Gastroesophageal sphincter (tissue), 4 donors: ENCODE measurements at regions not wholly inside any gene's neighbourhood (a gene's known extent, or its start where the extent isn't known, plus 50 kb on each side); places are given as distances from the start of the nearest gene placed in this dataset.

ENCODE experiments used
- ATAC-seq: fragments of 150-250 bp; one replicate; pipeline ENCODE4 v1.9.1; 2016; ENCODE audit warnings: mild to moderate bottlenecking, moderate library complexity
- H3K27ac ChIP-seq, 4 donors: fragments of 200-600 bp; sonication (generic) in 3 of 4; 1 replicate in 3 of 4; 2 replicates in 1 of 4; pipeline ENCODE4 v1.5.1; 2016 to 2019
- H3K27me3 ChIP-seq: fragments of 200-600 bp; sonication (generic); one replicate; pipeline ENCODE4 v1.5.1; 2019
- H3K36me3 ChIP-seq, 2 donors: fragments of 200-600 bp; sonication (generic); one replicate each; pipeline ENCODE4 v1.5.1; 2019; ENCODE audit warnings: control low read depth in 1 of 2
- H3K4me1 ChIP-seq, 3 donors: fragments of 200-600 bp; sonication (generic); 1 replicate in 2 of 3; 2 replicates in 1 of 3; pipeline ENCODE4 v1.5.1; 2016 to 2019; ENCODE audit warnings: control low read depth in 2 of 3
- H3K4me3 ChIP-seq, 2 donors: fragments of 200-600 bp; sonication (generic); one replicate each; pipeline ENCODE4 v1.5.1; 2019; ENCODE audit warnings: mild to moderate bottlenecking in 1 of 2, moderate library complexity in 1 of 2
- H3K9me3 ChIP-seq, 3 donors: fragments of 200-600 bp; sonication (generic); one replicate each; pipeline ENCODE4 v1.5.1; 2017 to 2019; ENCODE audit warnings: control low read depth in 2 of 3
- CTCF ChIP-seq, 4 experiments: fragments of 200-600 bp in 2 of 4; fragments of 450-650 bp in 2 of 4; sonication (generic) in 1 of 4; IDR thresholded peaks; one replicate each; pipeline ENCODE4 v1.5.1; 2017 to 2019; ENCODE audit warnings: antibody characterized with exemption in 4 of 4, mild to moderate bottlenecking in 2 of 4, moderate library complexity in 2 of 4
- EP300 ChIP-seq: sonication (generic); formaldehyde crosslinking; IDR thresholded peaks from one replicate; pipeline ENCODE4 v1.6.1; 2017; ENCODE audit warnings: antibody characterized with exemption, mild to moderate bottlenecking
- POLR2A ChIP-seq, 2 donors: fragments of 450-650 bp; IDR thresholded peaks; one replicate each; pipeline ENCODE4 v1.6.1; 2017; ENCODE audit warnings: antibody characterized with exemption in 2 of 2, mild to moderate bottlenecking in 2 of 2, moderate library complexity in 1 of 2
- POLR2AphosphoS5 ChIP-seq: sonication (generic); formaldehyde crosslinking; IDR thresholded peaks from one replicate; pipeline ENCODE4 v1.6.1; 2017; ENCODE audit warnings: antibody characterized with exemption
- WGBS, 2 donors: methylation state at CpG; one replicate each; pipeline ENCODE4 v1.1.5; 2018; ENCODE audit warnings: low coverage in 1 of 2; 5-methylcytosine and 5-hydroxymethylcytosine counted together

- Histone ChIP-seq H3K4me1 (peaks cover 0 to 19% (median 0%) of the 10 kb centered on the region in 3 donors), H3K27ac (no peak overlapping the region), H3K27me3 (peaks cover 13% of the 10 kb centered on the region), H3K36me3 (no peaks in the 10 kb centered on the region), H3K4me3 (no peak overlapping the region), H3K9me3 (no peaks in the 10 kb centered on the region)
- 64 to 67% methylated on average over 6 of the region's 6 CpGs for WGBS, 2 donors
- TF ChIP-seq POLR2AphosphoS5 (no peak), CTCF (IDR thresholded peaks at IDR 0.05) (no peak), EP300 (no peak), POLR2A (IDR thresholded peaks at IDR 0.05) (no peak)
- no peak for ATAC-seq
Observed at GRCh38 chr15:60124460-60125070, 120.5 kb downstream of the FOXB1 start.

- Histone ChIP-seq H3K27ac (no peak overlapping the region), H3K27me3 (peaks cover 6% of the 10 kb centered on the region), H3K9me3 (no peaks in the 10 kb centered on the region), H3K4me3 (no peak overlapping the region), H3K4me1 (peaks cover 0 to 19% (median 0%) of the 10 kb centered on the region in 3 donors), H3K36me3 (no peaks in the 10 kb centered on the region)
- 51 to 57% methylated on average over 5 to 7 of the region's 7 CpGs for WGBS, 2 donors
- TF ChIP-seq CTCF (IDR thresholded peaks at IDR 0.05) (no peak), EP300 (no peak), POLR2AphosphoS5 (no peak), POLR2A (IDR thresholded peaks at IDR 0.05) (no peak)
- no peak for ATAC-seq
Observed at GRCh38 chr15:60125334-60125733, 121.2 kb downstream of the FOXB1 start.

GRCh38 chr15:60126200-60126599 is 122.1 kb downstream of the FOXB1 start:
- TF ChIP-seq CTCF (IDR thresholded peaks at IDR 0.05) (no peak), POLR2A (IDR thresholded peaks at IDR 0.05) (no peak), EP300 (no peak), POLR2AphosphoS5 (no peak)
- ATAC-seq: no peak
- H3K9me3 ChIP-seq: no peaks in the 10 kb centered on the region
- H3K27ac ChIP-seq: no peak overlapping the region
- peaks cover 0 to 19% (median 0%) of the 10 kb centered on the region in 3 donors for H3K4me1 ChIP-seq
- H3K4me3 ChIP-seq: no peak overlapping the region
- 87% methylated on average over 2 to 4 of the region's 4 CpGs for WGBS, 2 donors
- H3K27me3 ChIP-seq: peaks cover 4% of the 10 kb centered on the region
- H3K36me3 ChIP-seq: no peaks in the 10 kb centered on the region

- no peak overlapping the region for H3K4me3 ChIP-seq
- WGBS, 2 donors: 85% methylated on average over 5 of the region's 5 CpGs
- H3K9me3 ChIP-seq: no peaks in the 10 kb centered on the region
- no peak for ATAC-seq
- peaks cover 0 to 19% (median 0%) of the 10 kb centered on the region in 3 donors for H3K4me1 ChIP-seq
- TF ChIP-seq EP300 (no peak), POLR2AphosphoS5 (no peak), CTCF (IDR thresholded peaks at IDR 0.05) (no peak), POLR2A (IDR thresholded peaks at IDR 0.05) (no peak)
- H3K36me3 ChIP-seq: no peaks in the 10 kb centered on the region
- H3K27ac ChIP-seq: no peak overlapping the region
- H3K27me3 ChIP-seq: peaks cover 4% of the 10 kb centered on the region
Observed at GRCh38 chr15:60126661-60127060, 122.5 kb downstream of the FOXB1 start.

- Histone ChIP-seq H3K36me3 (no peaks in the 10 kb centered on the region), H3K9me3 (no peaks in the 10 kb centered on the region), H3K4me1 (peaks cover 0 to 19% (median 0%) of the 10 kb centered on the region in 3 donors), H3K27ac (peak overlapping the region in 3 of 4 donors; percentile 71 to 78 (median 76)), H3K4me3 (peak overlapping the region; percentile 31 to 56), H3K27me3 (peaks cover 5% of the 10 kb centered on the region)
- 3 to 6% methylated on average over 4 to 5 of the region's 5 CpGs for WGBS, 2 donors
- no peak for TF ChIP-seq POLR2A (IDR thresholded peaks at IDR 0.05)
- no peak for TF ChIP-seq EP300
- no peak for TF ChIP-seq CTCF (IDR thresholded peaks at IDR 0.05)
- peak; percentile 63 for ATAC-seq
Observed at GRCh38 chr15:60128000-60128376, 123.9 kb downstream of the FOXB1 start.
